ENCODE measurements at regions not wholly inside any gene's neighbourhood (a gene's known extent, or its start where the extent isn't known, plus 50 kb on each side); places are given as distances from the start of the nearest gene placed in this dataset.

GRCh38 chr10:36592964-36593363 lies 532.4 kb upstream of the ANKRD30A start:
- Histone ChIP-seq H3K27ac (ENCODE audit: low read depth, low read length) (no peak overlapping the region), H3K4me2 (ENCODE audit: low read length) (no peak overlapping the region), H2AFZ (ENCODE audit: low read depth, low read length, poor library complexity, severe bottlenecking) (no peak overlapping the region), H3K27me3 (ENCODE audit: insufficient read depth, low read length) (no peaks in the 10 kb centered on the region), H3K4me1 (ENCODE audit: control insufficient read depth in 1 of 2, insufficient read depth in 2 of 2, low read length in 2 of 2) (no peaks in the 10 kb centered on the region), H3K36me3 (ENCODE audit: control insufficient read depth in 1 of 2, insufficient read depth in 2 of 2, low read length in 2 of 2) (no peaks in the 10 kb centered on the region), H4K20me1 (ENCODE audit: insufficient read depth) (no peaks in the 10 kb centered on the region), H3K9me2 (ENCODE audit: insufficient read depth) (no peaks in the 10 kb centered on the region), H3K4me3 (replicated peaks in 1 of 2; ENCODE audit: low read depth in 1 of 2, low read length in 2 of 2) (no peak overlapping the region), H3K9me3 (ENCODE audit: control insufficient read depth in 1 of 2, insufficient read depth in 1 of 2, low read depth in 1 of 2, low read length in 2 of 2) (peaks cover 8 to 10% of the 10 kb centered on the region in 2 experiments; a peak in 2 of 4 replicates), H3K79me2 (ENCODE audit: insufficient read depth, low read length) (no peaks in the 10 kb centered on the region), H3K9ac (ENCODE audit: low read length) (no peak overlapping the region)
- DNase-seq (ENCODE audit: low read depth, low spot score): no peak
- no peak for ATAC-seq
- BruUV-seq (replicated peaks): no TSS peak
- POLR2A ChIA-PET: no interaction called here
- TF ChIP-seq POLR2A (IDR thresholded peaks at IDR 0.05; ENCODE audit: borderline replicate concordance, extremely low read depth, insufficient read depth, insufficient read length) (no peak), CTCF (IDR thresholded peaks at IDR 0.05 in 2 of 3, conservative IDR thresholded peaks at IDR 0.05 in 1 of 3; ENCODE audit: borderline replicate concordance in 1 of 3, insufficient read depth in 1 of 3, low read depth in 2 of 3, low read length in 2 of 3) (no peak), SRF (IDR thresholded peaks at IDR 0.05; ENCODE audit: low read depth) (no peak)
- CTCF ChIA-PET: no interaction called here
- RAD21 ChIA-PET (ENCODE audit: low non-redundant PET in 1 of 2, low total read pairs in 2 of 2, uncharacterized antibody in 2 of 2, unreplicated experiment in 2 of 2): no interaction called here
- intact Hi-C loops (cut with micrococcal nuclease): no loop called here

- H3K4me1 ChIP-seq (ENCODE audit: control insufficient read depth in 1 of 2, insufficient read depth in 2 of 2, low read length in 2 of 2): no peaks in the 10 kb centered on the region
- RAD21 ChIA-PET (ENCODE audit: low non-redundant PET in 1 of 2, low total read pairs in 2 of 2, uncharacterized antibody in 2 of 2, unreplicated experiment in 2 of 2): no interaction called here
- POLR2A ChIA-PET: no interaction called here
- H3K27me3 ChIP-seq (ENCODE audit: insufficient read depth, low read length): no peaks in the 10 kb centered on the region
- no peak overlapping the region for H3K9ac ChIP-seq (ENCODE audit: low read length)
- CTCF ChIA-PET: no interaction called here
- H3K79me2 ChIP-seq (ENCODE audit: insufficient read depth, low read length): no peaks in the 10 kb centered on the region
- no peak overlapping the region for H3K4me2 ChIP-seq (ENCODE audit: low read length)
- no TSS peak for BruUV-seq (replicated peaks)
- H3K4me3 ChIP-seq (replicated peaks in 1 of 2; ENCODE audit: low read depth in 1 of 2, low read length in 2 of 2): no peak overlapping the region
- ATAC-seq (no peak), DNase-seq (ENCODE audit: low read depth, low spot score) (no peak)
- no peaks in the 10 kb centered on the region for H3K36me3 ChIP-seq (ENCODE audit: control insufficient read depth in 1 of 2, insufficient read depth in 2 of 2, low read length in 2 of 2)
- no peak overlapping the region for H2AFZ ChIP-seq (ENCODE audit: low read depth, low read length, poor library complexity, severe bottlenecking)
- no peak overlapping the region for H3K27ac ChIP-seq (ENCODE audit: low read depth, low read length)
- intact Hi-C loops (cut with micrococcal nuclease): no loop called here
- no peaks in the 10 kb centered on the region for H3K9me2 ChIP-seq (ENCODE audit: insufficient read depth)
- peaks cover 3 to 8% of the 10 kb centered on the region in 2 experiments; a peak in 2 of 4 replicates for H3K9me3 ChIP-seq (ENCODE audit: control insufficient read depth in 1 of 2, insufficient read depth in 1 of 2, low read depth in 1 of 2, low read length in 2 of 2)
- TF ChIP-seq MAX (IDR thresholded peaks at IDR 0.05): no peak
- TF ChIP-seq SIN3A (IDR thresholded peaks at IDR 0.05; ENCODE audit: low read depth): no peak
- no peak for TF ChIP-seq POLR2A (IDR thresholded peaks at IDR 0.05; ENCODE audit: borderline replicate concordance, extremely low read depth, insufficient read depth, insufficient read length)
- TF ChIP-seq EGR1 (IDR thresholded peaks at IDR 0.05; ENCODE audit: low read depth): no peak
- no peak for TF ChIP-seq CEBPB (IDR thresholded peaks at IDR 0.05; ENCODE audit: low read depth)
- no peak for TF ChIP-seq ELF1 (IDR thresholded peaks at IDR 0.05; ENCODE audit: borderline replicate concordance, low read depth)
- TF ChIP-seq CBX3 (IDR thresholded peaks at IDR 0.05; ENCODE audit: low read depth): no peak
- H4K20me1 ChIP-seq (ENCODE audit: insufficient read depth): no peaks in the 10 kb centered on the region
Measured at GRCh38 chr10:36591436-36591835, 534.0 kb upstream of the ANKRD30A start.
